ENCODE measurements at regions not wholly inside any gene's neighbourhood (a gene's known extent, or its start where the extent isn't known, plus 50 kb on each side); places are given as distances from the start of the nearest gene placed in this dataset.

GRCh38 chr18:10319914-10320600 is 134.4 kb upstream of the APCDD1 start:
- no peak overlapping the region for H3K27ac Mint-ChIP-seq

DNA sequence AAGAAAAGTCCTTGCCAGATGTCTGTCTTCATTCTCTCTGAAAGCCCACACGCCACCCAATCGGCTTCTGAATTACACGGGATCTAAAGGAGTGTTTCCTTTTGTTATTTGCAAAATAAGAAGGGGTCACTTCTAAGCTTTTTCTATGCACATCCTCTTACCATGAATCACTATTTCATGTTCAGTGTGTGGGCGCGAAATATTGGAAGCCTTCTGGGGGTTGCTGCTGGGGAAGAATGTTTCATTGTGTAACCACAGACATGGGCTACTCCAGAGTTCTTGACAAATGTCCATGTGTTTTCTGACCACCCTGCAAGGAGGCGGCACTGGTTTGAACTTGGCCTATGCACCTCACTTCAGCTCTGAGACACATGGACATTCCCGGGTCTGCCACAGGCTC is 133.6 kb upstream of the APCDD1 start:
- ChIA-PET POLR2A (no interaction called here), CTCF (no interaction called here)
- ATAC-seq (no peak), DNase-seq (no peak)
- H3K27me3 Mint-ChIP-seq, result peaks cover 0 to 6% (median 2%) of the 10 kb centered on the region in 5 donors
- Histone ChIP-seq H3K27ac (ENCODE audit: low read depth, low read length) (no peak overlapping the region), H3K4me1 (ENCODE audit: control insufficient read depth in 2 of 2, insufficient read depth in 2 of 2, low read length in 2 of 2) (no peaks in the 10 kb centered on the region), H3K36me3 (ENCODE audit: control insufficient read depth in 2 of 3, insufficient read depth in 3 of 3, low read length in 3 of 3) (no peaks in the 10 kb centered on the region), H3K4me3 (ENCODE audit: low read length) (no peak overlapping the region), H3K27me3 (ENCODE audit: control insufficient read depth in 2 of 2, insufficient read depth in 2 of 2, low read length in 2 of 2) (no peaks in the 10 kb centered on the region), H3K9me3 (ENCODE audit: control insufficient read depth in 2 of 3, low read length in 3 of 3) (no peaks in the 10 kb centered on the region)
- peaks cover 0 to 5% (median 0%) of the 10 kb centered on the region in 7 donors for H3K4me1 Mint-ChIP-seq
- H3K9me3 Mint-ChIP-seq, result peaks cover 0 to 4% (median 0%) of the 10 kb centered on the region in 11 donors
- H3K36me3 Mint-ChIP-seq, result no peaks in the 10 kb centered on the region
- H3K4me3 Mint-ChIP-seq, result no peak overlapping the region
- no peak overlapping the region for H3K27ac Mint-ChIP-seq
- intact Hi-C loops (cut with micrococcal nuclease), result no loop called here

More at GRCh38 chr18:10319914-10320600, 134.4 kb upstream of the APCDD1 start:
- H3K4me3 ChIP-seq (ENCODE audit: low read length), result no peak overlapping the region
- H3K36me3 ChIP-seq (ENCODE audit: control insufficient read depth in 2 of 3, insufficient read depth in 3 of 3, low read length in 3 of 3), result no peaks in the 10 kb centered on the region
- no peak overlapping the region for H3K4me3 Mint-ChIP-seq
- ATAC-seq (no peak), DNase-seq (no peak)
- no peaks in the 10 kb centered on the region for H3K36me3 Mint-ChIP-seq
- CTCF ChIA-PET, result no interaction called here
- no peak overlapping the region for H3K27ac ChIP-seq (ENCODE audit: low read depth, low read length)
- POLR2A ChIA-PET, result no interaction called here
- H3K27me3 Mint-ChIP-seq, result peaks cover 0 to 6% (median 2%) of the 10 kb centered on the region in 5 donors
- H3K27me3 ChIP-seq (ENCODE audit: control insufficient read depth in 2 of 2, insufficient read depth in 2 of 2, low read length in 2 of 2), result no peaks in the 10 kb centered on the region
- H3K9me3 Mint-ChIP-seq, result peaks cover 0 to 4% (median 0%) of the 10 kb centered on the region in 11 donors
- intact Hi-C loops (cut with micrococcal nuclease), result no loop called here
- H3K9me3 ChIP-seq (ENCODE audit: control insufficient read depth in 2 of 3, low read length in 3 of 3), result no peaks in the 10 kb centered on the region
- H3K4me1 ChIP-seq (ENCODE audit: control insufficient read depth in 2 of 2, insufficient read depth in 2 of 2, low read length in 2 of 2), result no peaks in the 10 kb centered on the region
- peaks cover 0 to 5% (median 0%) of the 10 kb centered on the region in 7 donors for H3K4me1 Mint-ChIP-seq

GRCh38 chr18:10321576-10321975 is 132.9 kb upstream of the APCDD1 start:
- Mint-ChIP-seq H3K27ac (no peak overlapping the region), H3K4me3 (no peak overlapping the region), H3K4me1 (peaks cover 0 to 5% (median 0%) of the 10 kb centered on the region in 7 donors), H3K36me3 (no peaks in the 10 kb centered on the region), H3K27me3 (peaks cover 0 to 6% (median 2%) of the 10 kb centered on the region in 5 donors), H3K9me3 (peaks cover 0 to 4% (median 0%) of the 10 kb centered on the region in 11 donors)
- ChIA-PET POLR2A (no interaction called here), CTCF (no interaction called here)
- Histone ChIP-seq H3K4me1 (ENCODE audit: control insufficient read depth in 2 of 2, insufficient read depth in 2 of 2, low read length in 2 of 2) (no peaks in the 10 kb centered on the region), H3K36me3 (ENCODE audit: control insufficient read depth in 2 of 3, insufficient read depth in 3 of 3, low read length in 3 of 3) (no peaks in the 10 kb centered on the region), H3K27ac (ENCODE audit: low read depth, low read length) (no peak overlapping the region), H3K9me3 (ENCODE audit: control insufficient read depth in 2 of 3, low read length in 3 of 3) (no peaks in the 10 kb centered on the region), H3K27me3 (ENCODE audit: control insufficient read depth in 2 of 2, insufficient read depth in 2 of 2, low read length in 2 of 2) (no peaks in the 10 kb centered on the region), H3K4me3 (ENCODE audit: low read length) (no peak overlapping the region)
- DNase-seq (no peak), ATAC-seq (no peak)
- intact Hi-C loops (cut with micrococcal nuclease), result no loop called here

DNA sequence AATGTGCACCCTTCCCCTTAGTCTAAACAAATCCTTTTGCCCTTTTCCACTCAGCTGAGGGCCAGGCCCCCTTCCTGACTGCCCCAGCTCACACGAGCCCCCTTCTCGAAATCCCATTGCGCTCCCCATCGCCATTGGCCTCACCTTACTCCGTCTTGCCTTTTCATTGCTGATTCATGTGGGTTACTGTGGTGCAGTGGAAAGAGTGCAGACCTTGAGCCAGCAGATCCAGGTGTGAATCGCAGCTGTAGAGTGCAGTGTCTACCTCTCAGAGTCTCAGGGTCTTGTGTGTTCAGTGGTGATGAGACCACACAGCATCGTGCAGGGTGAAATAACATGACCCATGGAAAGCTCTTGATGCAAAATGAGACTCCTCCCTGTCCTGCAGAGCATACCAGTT is 132.4 kb upstream of the APCDD1 start:
- no peaks in the 10 kb centered on the region for H3K27me3 ChIP-seq (ENCODE audit: control insufficient read depth in 2 of 2, insufficient read depth in 2 of 2, low read length in 2 of 2)
- intact Hi-C loops (cut with micrococcal nuclease), result no loop called here
- Mint-ChIP-seq H3K36me3 (no peaks in the 10 kb centered on the region), H3K4me3 (no peak overlapping the region), H3K4me1 (peaks cover 0 to 5% (median 0%) of the 10 kb centered on the region in 7 donors), H3K27me3 (peaks cover 0 to 6% (median 2%) of the 10 kb centered on the region in 5 donors), H3K27ac (no peak overlapping the region), H3K9me3 (peaks cover 0 to 4% (median 0%) of the 10 kb centered on the region in 11 donors)
- DNase-seq (no peak), ATAC-seq (no peak)
- POLR2A ChIA-PET, result no interaction called here
- H3K4me1 ChIP-seq (ENCODE audit: control insufficient read depth in 2 of 2, insufficient read depth in 2 of 2, low read length in 2 of 2), result no peaks in the 10 kb centered on the region
- H3K27ac ChIP-seq (ENCODE audit: low read depth, low read length), result no peak overlapping the region
- H3K9me3 ChIP-seq (ENCODE audit: control insufficient read depth in 2 of 3, low read length in 3 of 3), result no peaks in the 10 kb centered on the region
- no peak overlapping the region for H3K4me3 ChIP-seq (ENCODE audit: low read length)
- no peaks in the 10 kb centered on the region for H3K36me3 ChIP-seq (ENCODE audit: control insufficient read depth in 2 of 3, insufficient read depth in 3 of 3, low read length in 3 of 3)
- CTCF ChIA-PET, result no interaction called here

GRCh38 chr18:10322435-10322834 is 132.0 kb upstream of the APCDD1 start:
- Histone ChIP-seq H3K27me3 (ENCODE audit: control insufficient read depth in 2 of 2, insufficient read depth in 2 of 2, low read length in 2 of 2) (no peaks in the 10 kb centered on the region), H3K36me3 (ENCODE audit: control insufficient read depth in 2 of 3, insufficient read depth in 3 of 3, low read length in 3 of 3) (no peaks in the 10 kb centered on the region), H3K9me3 (ENCODE audit: control insufficient read depth in 2 of 3, low read length in 3 of 3) (no peaks in the 10 kb centered on the region), H3K4me1 (ENCODE audit: control insufficient read depth in 2 of 2, insufficient read depth in 2 of 2, low read length in 2 of 2) (no peaks in the 10 kb centered on the region), H3K27ac (ENCODE audit: low read depth, low read length) (no peak overlapping the region), H3K4me3 (ENCODE audit: low read length) (no peak overlapping the region)
- ChIA-PET CTCF (no interaction called here), POLR2A (no interaction called here)
- intact Hi-C loops (cut with micrococcal nuclease), result no loop called here
- Mint-ChIP-seq H3K36me3 (no peaks in the 10 kb centered on the region), H3K9me3 (peaks cover 0 to 4% (median 0%) of the 10 kb centered on the region in 11 donors), H3K4me3 (no peak overlapping the region), H3K27me3 (peaks cover 0 to 6% (median 2%) of the 10 kb centered on the region in 5 donors), H3K4me1 (peaks cover 0 to 5% (median 0%) of the 10 kb centered on the region in 7 donors), H3K27ac (no peak overlapping the region)
- ATAC-seq (no peak), DNase-seq (no peak)

DNA sequence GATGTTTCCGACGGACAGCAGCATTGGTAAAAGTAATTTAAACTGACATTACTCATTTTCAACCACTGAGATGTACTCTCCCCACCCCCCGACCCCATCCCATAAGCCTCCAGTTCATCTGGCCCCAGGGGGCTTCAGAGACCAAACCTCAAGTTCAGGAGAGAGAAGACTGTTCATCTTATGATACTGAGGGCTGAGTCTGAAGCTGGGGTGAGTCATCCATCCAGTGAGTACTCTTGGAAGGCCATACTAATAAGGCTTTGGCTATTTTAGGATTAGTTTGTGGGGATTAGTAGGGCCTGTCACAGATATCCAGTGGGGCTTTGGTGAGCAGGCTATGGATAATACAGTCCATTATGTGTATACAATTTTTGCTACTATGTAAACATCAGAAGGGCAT is 125.3 kb upstream of the APCDD1 start:
- peaks cover 0 to 5% (median 0%) of the 10 kb centered on the region in 11 donors for H3K9me3 Mint-ChIP-seq
- no peaks in the 10 kb centered on the region for H3K4me1 Mint-ChIP-seq
- intact Hi-C loops (cut with micrococcal nuclease), result no loop called here
- Histone ChIP-seq H3K27ac (ENCODE audit: low read depth, low read length) (no peak overlapping the region), H3K9me3 (ENCODE audit: control insufficient read depth in 2 of 3, low read length in 3 of 3) (no peaks in the 10 kb centered on the region), H3K27me3 (ENCODE audit: control insufficient read depth in 2 of 2, insufficient read depth in 2 of 2, low read length in 2 of 2) (no peaks in the 10 kb centered on the region), H3K4me1 (ENCODE audit: control insufficient read depth in 2 of 2, insufficient read depth in 2 of 2, low read length in 2 of 2) (no peaks in the 10 kb centered on the region), H3K36me3 (ENCODE audit: control insufficient read depth in 2 of 3, insufficient read depth in 3 of 3, low read length in 3 of 3) (no peaks in the 10 kb centered on the region), H3K4me3 (ENCODE audit: low read length) (no peak overlapping the region)
- ChIA-PET POLR2A (no interaction called here), CTCF (no interaction called here)
- peaks cover 0 to 8% (median 0%) of the 10 kb centered on the region in 5 donors for H3K27me3 Mint-ChIP-seq
- no peak overlapping the region for H3K27ac Mint-ChIP-seq
- ATAC-seq (no peak), DNase-seq (no peak)
- H3K36me3 Mint-ChIP-seq, result no peaks in the 10 kb centered on the region
- H3K4me3 Mint-ChIP-seq, result no peak overlapping the region

DNA sequence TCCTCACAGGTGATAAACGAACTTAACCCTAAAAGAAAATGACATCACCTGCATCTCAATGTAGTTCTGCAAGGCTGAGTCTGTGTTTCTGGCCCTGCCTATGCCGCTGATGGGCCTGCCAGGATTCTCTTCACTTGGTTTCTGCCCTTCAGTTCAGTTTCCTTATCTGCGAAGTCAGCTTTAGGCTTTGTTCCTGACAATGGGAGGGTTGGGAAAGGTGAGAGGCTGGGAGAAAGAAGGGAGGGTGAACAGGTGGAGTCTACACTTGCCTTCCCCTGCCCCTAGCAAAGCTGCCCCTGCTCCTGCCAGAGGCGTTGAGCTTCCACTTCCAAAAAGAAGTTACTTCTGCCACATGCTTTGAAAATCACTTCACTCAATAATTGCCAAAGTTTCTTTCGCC is 124.0 kb upstream of the APCDD1 start:
- intact Hi-C loops (cut with micrococcal nuclease), result no loop called here
- Histone ChIP-seq H3K36me3 (ENCODE audit: control insufficient read depth in 2 of 3, insufficient read depth in 3 of 3, low read length in 3 of 3) (no peaks in the 10 kb centered on the region), H3K4me1 (ENCODE audit: control insufficient read depth in 2 of 2, insufficient read depth in 2 of 2, low read length in 2 of 2) (no peaks in the 10 kb centered on the region), H3K27ac (ENCODE audit: low read depth, low read length) (no peak overlapping the region), H3K4me3 (ENCODE audit: low read length) (no peak overlapping the region), H3K9me3 (ENCODE audit: control insufficient read depth in 2 of 3, low read length in 3 of 3) (no peaks in the 10 kb centered on the region), H3K27me3 (ENCODE audit: control insufficient read depth in 2 of 2, insufficient read depth in 2 of 2, low read length in 2 of 2) (no peaks in the 10 kb centered on the region)
- Mint-ChIP-seq H3K4me3 (no peak overlapping the region), H3K27ac (no peak overlapping the region), H3K4me1 (no peaks in the 10 kb centered on the region), H3K9me3 (peaks cover 0 to 5% (median 0%) of the 10 kb centered on the region in 11 donors), H3K27me3 (peaks cover 0 to 10% (median 0%) of the 10 kb centered on the region in 5 donors), H3K36me3 (no peaks in the 10 kb centered on the region)
- POLR2A ChIA-PET, result no interaction called here
- no peak for ATAC-seq
- DNase-seq, result no peak
- CTCF ChIA-PET, result no interaction called here

All from naive thymus-derived CD4-positive, alpha-beta T cell (primary cell).